HG02763 (cell line): ENCODE measurements at regions not wholly inside any gene's neighbourhood (a gene's known extent, or its start where the extent isn't known, plus 50 kb on each side); places are given as distances from the start of the nearest gene placed in this dataset.
"Not testable (repeated sequence)": the region's sequence is repeated elsewhere in the genome, so short reads cannot be mapped to it uniquely, and the experiment has no call there.

Experiments used
- ATAC-seq: cut with Tn5 transposase; IDR thresholded peaks from one replicate; pipeline ENCODE4 v1.9.1; 2021; ENCODE audit warnings: mild to moderate bottlenecking, moderate library complexity; ENCODE audit not compliant: unreplicated experiment

DNA sequence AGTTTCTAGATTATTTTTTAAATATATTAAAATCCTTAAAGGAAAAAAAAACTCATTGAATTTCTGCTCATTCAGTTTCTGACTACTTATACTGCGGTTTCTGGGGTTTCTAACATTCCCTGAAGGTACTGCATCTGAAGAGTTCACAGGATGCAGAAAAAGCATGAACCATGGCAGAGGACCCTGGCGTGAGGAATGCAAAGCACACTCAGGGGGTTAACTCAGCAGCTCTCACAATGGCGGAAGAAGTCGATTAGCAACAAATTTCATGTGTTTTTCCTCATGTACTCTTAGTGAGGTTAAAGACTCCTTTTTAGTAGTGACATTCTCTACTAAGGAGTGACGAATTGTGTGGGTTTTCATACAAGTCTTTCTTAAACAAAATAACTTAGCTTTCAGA is 975.6 kb downstream of the NCAM2 start:
- no peak for ATAC-seq

DNA sequence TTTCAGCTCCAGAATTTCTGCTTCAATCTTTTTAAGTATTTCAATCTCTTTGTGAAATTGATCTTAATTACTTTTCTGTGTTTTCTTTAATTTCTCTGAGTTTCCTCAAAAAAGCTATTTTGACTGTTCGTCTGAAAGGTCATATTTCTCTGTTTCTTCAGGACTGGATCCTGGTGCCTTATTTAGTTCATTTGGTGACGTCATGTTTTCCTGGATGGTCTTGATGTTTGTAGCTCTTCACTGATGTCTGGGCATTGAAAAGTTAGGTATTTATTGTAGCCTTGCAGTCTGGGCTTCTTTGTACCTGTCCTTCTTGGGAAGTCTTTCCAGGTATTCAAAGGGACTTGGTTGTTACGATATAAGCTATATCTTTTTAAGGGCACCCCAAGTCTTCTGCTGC is 998.7 kb downstream of the NCAM2 start:
- no peak for ATAC-seq

DNA sequence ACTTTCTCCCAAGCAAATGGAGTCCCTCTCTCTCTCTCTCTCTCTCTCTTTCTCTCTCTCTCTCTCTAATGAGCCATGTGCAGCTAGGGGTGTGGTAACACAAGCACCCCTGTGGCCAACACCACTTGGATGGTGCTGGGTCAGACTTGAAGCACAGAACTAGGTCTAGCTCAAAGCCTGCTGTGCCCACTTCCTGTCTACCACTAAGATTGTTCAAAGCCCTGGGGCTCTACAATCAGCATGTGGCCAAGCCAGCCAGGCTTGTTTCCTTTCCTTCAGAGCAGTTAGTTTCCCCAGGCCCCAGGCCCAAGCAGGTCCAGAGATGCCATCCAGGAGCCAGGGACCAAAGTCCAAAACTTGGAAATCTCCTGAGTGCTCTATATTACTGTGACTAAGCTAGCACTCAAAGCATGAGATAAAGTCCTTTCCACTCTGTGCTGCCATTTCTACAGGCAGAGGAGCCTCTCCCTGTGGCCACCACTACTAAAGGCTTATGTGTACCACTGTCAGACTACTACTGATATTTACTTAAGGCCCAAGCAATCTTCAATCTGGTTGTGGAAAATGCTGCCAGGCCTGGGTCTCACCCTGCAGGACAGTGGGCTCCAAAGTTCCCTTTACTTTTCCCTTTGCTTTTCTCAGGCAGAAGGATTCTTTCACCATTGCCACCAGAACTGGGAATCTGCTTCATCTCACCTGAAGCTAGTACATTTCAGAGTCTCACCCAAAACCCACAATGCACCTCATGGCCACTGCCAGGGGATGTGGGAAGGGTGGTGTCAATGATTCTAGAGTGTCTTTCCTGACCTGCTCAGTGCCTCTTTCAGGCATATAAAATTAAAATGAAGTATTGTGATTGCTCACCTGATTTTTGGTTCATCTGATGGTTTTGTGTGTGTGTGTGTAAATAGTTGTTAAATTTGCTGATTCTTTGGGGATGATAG is 999.5 kb downstream of the NCAM2 start:
- ATAC-seq = no peak

DNA sequence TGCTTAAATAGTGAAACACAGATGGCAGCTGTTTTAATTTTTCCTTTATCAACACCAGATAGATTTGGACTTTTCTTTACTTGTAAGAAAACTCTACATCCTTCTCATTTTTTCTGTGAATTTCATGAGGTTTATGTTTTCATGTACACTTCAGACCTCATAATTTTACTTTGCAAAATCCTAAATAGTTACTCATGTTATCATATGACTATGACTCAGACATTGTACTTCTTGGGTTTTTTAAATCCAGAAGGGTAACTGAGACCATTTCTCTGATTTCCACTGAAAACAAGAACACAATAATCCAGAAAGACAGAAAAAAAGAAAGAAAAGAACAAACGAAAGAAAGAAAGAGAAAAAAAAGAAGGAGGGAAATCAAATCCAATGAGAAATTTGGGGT is 1021.6 kb downstream of the NCAM2 start:
- ATAC-seq = no peak

DNA sequence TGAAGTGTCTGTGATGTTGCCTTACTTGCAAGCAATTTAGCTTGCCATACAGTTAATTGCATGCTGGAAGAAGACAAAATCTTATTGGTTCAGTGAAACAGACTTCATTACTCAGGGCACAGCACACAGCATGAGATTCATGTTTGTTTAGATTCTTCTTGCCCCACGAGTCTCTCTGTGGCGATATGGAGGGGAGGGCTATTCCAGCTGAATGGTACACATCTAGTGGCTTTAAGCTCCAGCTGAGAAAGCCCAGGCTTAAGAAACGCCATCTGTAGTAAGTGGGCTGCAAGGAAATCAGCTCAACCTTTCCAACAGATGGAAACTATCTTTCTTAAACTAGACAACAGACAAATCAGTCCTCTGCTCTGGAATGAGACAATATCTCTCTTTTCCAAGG is 1022.0 kb downstream of the NCAM2 start:
- ATAC-seq = no peak

DNA sequence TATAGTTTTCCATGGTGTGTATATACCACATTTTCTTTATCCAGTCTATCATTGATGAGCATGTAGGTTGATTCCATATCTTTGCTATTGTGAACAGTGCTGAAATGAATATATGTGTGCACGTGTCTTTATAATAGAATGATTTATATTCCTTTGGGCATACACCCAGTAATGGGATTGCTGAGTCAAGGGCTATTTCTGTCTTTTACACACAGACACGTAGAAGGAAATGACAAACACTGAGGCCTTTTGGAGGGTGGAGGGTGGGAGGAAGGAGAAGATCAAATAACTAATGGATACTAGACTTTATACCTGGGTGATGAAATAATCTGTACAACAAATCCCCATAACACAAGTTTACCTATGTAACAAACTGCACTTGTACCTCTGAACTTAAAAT is 1025.7 kb downstream of the NCAM2 start:
- ATAC-seq = not testable (repeated sequence)

DNA sequence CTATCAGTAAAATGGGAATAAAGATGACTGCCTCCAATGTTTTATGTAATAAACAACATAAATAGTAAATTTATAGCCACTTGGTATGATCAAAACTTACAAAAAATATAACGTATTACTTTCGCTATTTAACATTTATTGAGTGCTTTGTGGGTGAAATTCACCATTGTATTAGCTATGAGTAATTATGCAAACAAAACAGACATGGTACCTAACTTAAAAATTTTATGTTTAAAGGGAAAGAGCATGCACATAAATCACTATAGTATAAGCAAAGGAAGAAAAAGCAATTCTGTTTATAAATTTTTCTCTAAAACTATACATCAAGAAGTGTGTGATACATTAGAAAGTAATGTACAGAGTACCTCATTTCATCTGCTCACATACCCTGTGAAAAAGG is 1046.2 kb downstream of the NCAM2 start:
- ATAC-seq = no peak

- ATAC-seq = no peak
These were observed 1048.4 kb downstream of the NCAM2 start for GRCh38 chr21:22046576-22046975.

DNA sequence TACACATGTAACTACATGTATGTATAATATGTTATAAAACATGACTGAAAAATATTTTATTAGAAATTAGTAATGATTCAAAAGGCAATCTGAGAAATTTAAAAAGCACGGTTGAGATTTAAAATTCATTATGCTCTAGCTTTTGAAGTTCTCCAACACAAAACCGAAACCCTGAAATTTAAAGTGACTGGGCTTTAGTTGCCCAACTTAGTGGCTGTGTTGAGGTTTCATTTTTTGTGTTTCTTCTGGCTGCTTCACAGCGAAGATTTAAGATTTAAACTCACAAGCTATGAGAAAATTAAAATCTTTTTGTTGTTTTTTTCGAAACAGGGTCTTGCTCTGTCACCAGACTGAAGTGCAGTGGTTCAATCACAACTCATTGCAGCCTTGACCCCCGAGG is 1058.7 kb downstream of the NCAM2 start:
- ATAC-seq = no peak

DNA sequence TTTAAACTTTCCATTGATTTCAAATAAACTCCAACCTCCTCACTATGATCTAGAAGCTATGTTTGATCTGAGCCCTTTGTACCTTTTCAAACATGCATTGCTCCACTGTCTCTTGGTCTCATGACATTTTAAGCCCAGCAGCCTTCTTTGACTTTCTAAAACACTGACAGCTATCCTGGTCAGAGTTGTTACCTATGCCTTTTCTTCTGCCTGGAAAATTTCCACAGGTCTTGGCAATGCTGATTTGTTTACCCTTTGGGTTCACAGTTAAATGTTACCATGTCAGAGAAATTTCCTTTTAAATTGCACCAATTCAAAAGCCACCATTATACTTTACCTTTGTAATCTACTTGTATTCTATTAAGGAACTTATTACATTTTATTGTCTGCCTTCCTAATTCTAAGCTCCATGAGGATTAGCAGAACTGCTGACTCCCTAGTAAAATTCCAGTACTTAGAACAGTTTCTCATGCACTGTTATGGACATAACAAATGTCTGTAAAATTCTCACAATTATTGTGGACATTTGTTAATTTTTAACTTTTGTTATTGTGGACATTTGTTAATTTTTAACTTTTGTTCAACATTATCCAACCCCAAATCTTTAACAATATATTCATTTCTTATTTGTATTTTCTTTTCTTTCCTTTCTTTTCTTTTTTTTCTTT is 1064.4 kb downstream of the NCAM2 start:
- ATAC-seq = no peak

DNA sequence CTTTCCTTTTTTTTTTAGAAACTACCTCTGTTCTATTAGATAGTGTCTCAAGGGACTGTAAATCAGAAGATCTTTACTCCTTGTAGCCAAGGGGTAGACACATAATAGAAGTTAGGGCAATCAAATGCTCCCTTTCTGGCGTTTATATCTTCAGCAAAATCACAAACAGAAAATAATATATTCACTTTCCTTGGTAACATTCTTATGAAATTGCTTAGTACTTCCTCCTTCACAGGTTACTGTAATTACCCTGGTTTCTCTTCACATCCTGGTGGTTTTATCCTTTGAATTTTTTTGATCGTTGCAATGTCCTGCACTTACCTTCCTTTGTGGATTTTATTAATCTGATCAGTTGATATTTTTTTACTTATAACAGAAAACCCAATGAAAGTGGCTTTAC is 1064.9 kb downstream of the NCAM2 start:
- ATAC-seq = no peak

GRCh38 chr21:22076471-22076870 is 1078.3 kb downstream of the NCAM2 start:
- no peak for ATAC-seq

DNA sequence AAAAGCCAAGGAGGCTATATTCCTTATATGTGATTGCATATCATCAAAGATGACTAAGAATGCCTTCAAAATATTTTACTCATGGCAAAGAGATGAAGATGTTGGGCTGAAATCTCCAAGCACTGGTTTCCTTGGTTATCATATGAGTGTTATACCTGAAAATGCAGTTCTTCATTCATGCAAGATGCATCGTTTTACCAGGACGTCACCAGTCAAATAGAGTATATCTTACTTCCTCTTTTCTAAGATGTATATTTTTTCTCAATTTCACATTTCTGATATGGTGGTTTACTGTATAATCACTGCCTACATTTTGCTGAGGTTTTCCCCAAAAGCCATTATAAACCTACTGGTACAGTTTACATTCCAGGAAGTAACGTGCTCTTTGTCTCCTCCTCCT is 1085.7 kb downstream of the NCAM2 start:
- ATAC-seq = no peak

DNA sequence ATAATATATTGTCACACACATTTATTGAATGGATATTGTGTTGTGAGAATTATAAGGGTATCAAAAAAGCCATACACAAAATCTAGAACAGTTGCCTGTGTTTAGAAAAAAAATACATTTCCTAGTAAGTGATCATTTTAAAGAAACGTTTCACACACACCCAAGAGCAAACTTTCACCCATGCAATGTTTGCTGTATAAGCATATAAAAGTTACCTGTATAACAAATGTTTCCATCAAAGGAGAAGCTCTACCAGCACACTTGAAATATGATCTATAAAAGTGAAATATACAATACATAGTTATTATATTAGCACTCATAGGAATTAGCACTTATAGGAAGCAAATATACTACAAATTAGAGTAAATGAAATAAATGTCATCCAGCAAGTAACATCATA is 1098.1 kb downstream of the NCAM2 start:
- no peak for ATAC-seq

DNA sequence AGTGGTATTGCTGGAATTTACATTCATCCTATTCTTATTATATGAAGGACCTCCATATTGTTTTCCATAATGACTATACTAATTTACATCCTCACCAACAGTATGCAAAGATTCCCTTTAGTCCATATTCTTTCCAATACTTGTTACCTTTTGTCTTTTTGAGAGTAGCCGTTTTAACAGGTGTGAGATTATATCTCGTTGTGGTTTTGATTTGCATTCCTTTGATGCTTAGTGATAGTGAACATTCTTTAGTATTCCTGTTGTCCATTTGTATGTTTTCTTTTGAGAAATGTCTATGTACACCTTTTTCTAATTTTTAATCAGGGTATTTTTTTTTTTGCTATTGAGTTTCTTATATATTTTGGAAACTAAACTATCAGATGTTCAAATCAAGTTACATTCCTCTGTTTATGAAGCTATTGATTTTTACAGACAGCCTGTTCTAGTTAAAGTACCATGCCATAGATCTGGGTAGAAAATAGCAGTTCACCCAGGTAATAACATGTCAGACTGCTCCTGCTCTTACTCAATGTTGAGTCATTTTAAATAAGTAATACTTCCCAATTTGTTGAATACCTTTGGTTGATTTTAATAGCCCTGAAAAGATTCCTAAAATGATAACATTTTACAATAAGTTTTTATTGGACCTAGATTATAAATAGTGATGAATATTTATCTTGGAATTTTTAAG is 1108.7 kb downstream of the NCAM2 start:
- no peak for ATAC-seq

GRCh38 chr21:22115746-22116145 is 1117.5 kb downstream of the NCAM2 start:
- ATAC-seq = no peak

DNA sequence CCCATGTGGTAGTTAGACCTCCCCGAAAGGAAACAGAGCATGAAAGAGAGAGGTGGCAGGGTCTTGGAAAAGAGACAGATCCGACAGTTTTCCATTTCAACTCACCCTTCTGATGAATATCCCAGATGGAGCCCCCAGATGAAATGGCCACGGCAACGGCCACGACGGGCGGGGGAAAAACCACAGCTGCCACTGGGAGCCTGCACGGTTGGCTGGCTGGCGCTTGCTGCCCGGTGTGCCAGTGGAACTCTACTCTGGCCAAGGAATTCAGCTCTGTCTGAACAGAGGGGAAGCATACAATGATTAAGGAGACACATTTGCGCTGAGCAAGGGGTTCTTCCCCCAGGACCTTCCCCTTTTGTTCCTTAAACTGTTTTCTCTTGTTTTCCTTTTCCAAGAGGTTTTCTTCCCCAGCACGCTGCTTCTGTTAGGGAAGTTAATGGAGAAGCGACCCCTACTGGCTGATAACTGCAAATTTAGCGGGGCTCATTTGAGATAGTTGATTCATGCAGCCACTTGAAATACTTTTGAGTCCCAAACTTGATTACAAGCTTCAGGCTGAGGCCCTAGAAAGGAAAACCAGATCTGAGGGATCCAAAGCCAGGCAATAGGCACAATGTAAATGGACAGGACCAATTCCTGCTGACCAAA is 1122.5 kb downstream of the NCAM2 start:
- no peak for ATAC-seq

GRCh38 chr21:22125581-22125980 is 1127.4 kb downstream of the NCAM2 start:
- ATAC-seq = no peak

- ATAC-seq = no peak
These were observed 1130.5 kb downstream of the NCAM2 start for GRCh38 chr21:22128671-22129070.

GRCh38 chr21:22132358-22133071 is 1134.3 kb downstream of the NCAM2 start:
- ATAC-seq = no peak

GRCh38 chr21:22136740-22137139 is 1138.5 kb downstream of the NCAM2 start:
- ATAC-seq = no peak
